ENCODE measurements at regions not wholly inside any gene's neighbourhood (a gene's known extent, or its start where the extent isn't known, plus 50 kb on each side); places are given as distances from the start of the nearest gene placed in this dataset.

DNA sequence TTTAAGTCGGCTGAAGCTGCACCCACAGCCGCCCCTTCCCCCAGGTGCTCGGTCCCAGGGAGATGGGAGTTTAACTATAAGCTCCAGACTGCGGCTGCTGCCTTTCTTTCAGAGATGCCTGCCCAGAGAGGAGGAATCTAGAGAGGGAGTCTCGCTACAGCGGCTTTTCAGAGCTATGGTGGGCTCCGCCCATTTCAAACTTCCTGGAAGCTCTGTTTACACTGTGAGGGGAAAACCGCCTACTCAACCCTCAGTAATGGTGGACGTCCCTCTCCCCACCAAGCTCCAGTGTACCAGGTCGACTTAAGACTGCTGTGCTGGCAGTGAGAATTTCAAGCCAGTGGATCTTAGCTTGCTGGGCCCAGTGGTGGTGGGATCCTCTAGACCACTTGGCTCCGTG is 135.4 kb downstream of the CXCL12 start:
- TF ChIP-seq, protein P1, sequence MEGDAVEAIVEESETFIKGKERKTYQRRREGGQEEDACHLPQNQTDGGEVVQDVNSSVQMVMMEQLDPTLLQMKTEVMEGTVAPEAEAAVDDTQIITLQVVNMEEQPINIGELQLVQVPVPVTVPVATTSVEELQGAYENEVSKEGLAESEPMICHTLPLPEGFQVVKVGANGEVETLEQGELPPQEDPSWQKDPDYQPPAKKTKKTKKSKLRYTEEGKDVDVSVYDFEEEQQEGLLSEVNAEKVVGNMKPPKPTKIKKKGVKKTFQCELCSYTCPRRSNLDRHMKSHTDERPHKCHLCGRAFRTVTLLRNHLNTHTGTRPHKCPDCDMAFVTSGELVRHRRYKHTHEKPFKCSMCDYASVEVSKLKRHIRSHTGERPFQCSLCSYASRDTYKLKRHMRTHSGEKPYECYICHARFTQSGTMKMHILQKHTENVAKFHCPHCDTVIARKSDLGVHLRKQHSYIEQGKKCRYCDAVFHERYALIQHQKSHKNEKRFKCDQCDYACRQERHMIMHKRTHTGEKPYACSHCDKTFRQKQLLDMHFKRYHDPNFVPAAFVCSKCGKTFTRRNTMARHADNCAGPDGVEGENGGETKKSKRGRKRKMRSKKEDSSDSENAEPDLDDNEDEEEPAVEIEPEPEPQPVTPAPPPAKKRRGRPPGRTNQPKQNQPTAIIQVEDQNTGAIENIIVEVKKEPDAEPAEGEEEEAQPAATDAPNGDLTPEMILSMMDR (conservative IDR thresholded peaks at IDR 0.05 in 1 of 2, IDR thresholded peaks at IDR 0.05 in 1 of 2; ENCODE audit: extremely low read depth in 1 of 2, insufficient read depth in 1 of 2, low read depth in 1 of 2, low read length in 2 of 2), result no peak
- no peak for TF ChIP-seq EZH2 (IDR thresholded peaks at IDR 0.05; ENCODE audit: borderline replicate concordance, low read length)
